ENCODE measurements at regions not wholly inside any gene's neighbourhood (a gene's known extent, or its start where the extent isn't known, plus 50 kb on each side); places are given as distances from the start of the nearest gene placed in this dataset.
"Not testable (repeated sequence)": the region's sequence is repeated elsewhere in the genome, so short reads cannot be mapped to it uniquely, and the experiment has no call there.

DNA sequence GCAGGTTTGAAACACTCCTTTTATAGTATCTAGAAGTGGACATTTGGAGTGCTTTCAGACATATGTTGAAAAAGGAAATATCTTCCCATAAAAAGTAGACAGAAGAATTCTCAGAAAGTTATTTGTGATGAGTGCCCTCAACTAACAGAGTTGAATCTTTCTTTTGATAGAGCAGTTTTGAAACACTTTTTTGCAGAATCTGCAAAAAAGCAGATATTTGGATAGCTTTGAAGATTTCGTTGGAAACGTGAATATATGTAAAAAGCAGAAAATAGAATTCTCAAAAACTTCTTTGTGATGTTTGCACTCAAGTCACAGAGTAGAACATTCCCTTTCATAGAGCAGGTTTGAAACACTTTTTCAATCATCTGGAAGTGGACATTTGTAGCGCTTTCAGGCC, 676.4 kb upstream of the ZNF337 start:
- DNase-seq, result not testable (repeated sequence)

DNA sequence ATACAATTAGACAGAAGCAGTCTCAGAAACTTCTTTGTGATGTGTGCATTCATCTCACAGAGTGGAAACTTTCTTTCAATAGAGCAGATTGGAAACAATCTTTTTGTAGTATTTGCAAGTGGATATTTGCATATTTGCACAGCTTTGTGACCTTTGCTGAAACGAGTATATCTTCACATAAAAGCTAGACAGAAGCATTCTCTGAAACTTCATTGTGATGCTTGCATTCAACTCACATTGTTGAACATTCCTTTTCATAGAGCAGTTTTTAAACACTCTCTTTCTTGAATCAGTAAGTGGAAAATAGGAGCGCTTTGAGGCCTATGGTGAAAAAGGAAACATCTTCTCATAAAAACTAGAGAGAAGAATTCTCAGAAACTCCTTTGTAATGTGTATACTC, 657.9 kb upstream of the ZNF337 start:
- DNase-seq, result no peak

GRCh38 chr20:26347396-26347795, 650.7 kb upstream of the ZNF337 start:
- DNase-seq, result no peak

- not testable (repeated sequence) for DNase-seq
Observed at GRCh38 chr20:26340460-26341065, 643.9 kb upstream of the ZNF337 start.

DNA sequence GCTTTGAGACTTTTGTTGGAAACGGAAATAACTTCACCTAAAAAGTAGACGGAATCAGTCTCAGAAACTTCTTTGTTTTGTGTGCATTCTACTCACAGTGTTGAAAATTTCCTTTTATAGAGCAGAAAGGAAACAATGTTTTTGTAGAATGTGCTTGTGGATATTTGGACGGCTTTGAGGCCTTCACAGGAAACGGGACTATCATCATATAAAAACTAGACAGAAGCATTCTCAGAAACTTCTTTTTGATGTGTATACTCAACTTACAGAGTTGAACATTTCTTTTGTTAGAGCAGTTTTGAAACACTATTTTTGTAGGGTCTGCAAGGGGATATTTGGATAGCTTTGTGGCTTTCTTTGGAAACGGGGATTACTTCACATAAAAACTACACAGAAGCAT, 627.5 kb upstream of the ZNF337 start:
- no peak for DNase-seq

GRCh38 chr20:26315054-26315453, 618.4 kb upstream of the ZNF337 start:
- DNase-seq, result no peak

GRCh38 chr20:26309720-26310119, 613.1 kb upstream of the ZNF337 start:
- not testable (repeated sequence) for DNase-seq

DNA sequence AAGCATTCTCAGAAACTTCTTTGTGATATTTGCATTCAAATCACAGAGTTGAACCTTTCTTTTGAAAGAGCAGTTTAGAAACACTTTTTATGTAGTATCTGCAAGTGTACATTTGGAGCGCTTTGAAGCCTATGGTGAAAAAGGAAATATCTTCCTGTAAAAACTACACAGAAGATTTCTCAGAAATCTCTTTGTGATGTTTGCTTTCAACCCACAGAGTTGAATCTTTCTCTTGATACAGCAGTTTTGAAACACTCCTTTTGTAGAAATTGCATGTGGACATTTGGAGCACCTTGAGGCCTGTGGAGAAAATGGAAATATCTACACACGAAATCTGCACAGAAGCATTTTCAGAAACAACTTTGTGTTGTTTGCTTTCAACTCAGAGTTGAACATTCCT, 612.3 kb upstream of the ZNF337 start:
- no peak for DNase-seq

GRCh38 chr20:26295006-26295405, 598.4 kb upstream of the ZNF337 start:
- DNase-seq, result no peak

DNA sequence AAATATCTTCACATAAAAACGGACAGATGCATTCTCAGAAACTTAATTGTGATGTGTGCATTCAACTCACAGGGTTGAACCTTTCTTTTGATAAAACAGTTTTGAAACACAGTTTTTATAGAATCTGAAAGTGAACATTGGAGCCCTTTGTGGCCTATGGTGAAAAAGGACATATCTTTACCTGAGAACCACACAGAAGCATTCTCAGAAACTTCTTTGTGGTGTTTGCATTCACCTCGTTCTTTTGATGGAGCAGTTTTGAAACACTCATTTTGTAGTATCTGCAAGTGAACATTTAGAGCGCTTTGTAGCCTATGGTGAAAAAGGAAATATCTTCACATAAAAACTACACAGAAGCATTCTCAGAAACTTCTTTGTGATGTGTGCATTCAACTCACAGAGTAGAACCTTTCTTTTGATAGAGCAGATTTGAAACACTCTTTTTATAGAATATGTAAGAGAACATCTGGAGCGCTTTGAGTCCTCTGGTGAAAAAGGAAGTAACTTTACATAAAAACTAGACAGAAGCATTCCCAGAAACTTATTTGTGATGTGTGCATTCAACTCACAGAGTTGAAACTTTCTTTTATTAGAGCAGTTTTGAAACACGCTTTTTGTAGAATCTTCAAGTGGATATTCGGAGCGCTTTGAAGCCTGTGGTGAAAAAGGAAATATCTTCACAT, 591.9 kb upstream of the ZNF337 start:
- not testable (repeated sequence) for DNase-seq

- DNase-seq, result no peak
Observed at GRCh38 chr20:26279238-26279637, 582.6 kb upstream of the ZNF337 start.

DNA sequence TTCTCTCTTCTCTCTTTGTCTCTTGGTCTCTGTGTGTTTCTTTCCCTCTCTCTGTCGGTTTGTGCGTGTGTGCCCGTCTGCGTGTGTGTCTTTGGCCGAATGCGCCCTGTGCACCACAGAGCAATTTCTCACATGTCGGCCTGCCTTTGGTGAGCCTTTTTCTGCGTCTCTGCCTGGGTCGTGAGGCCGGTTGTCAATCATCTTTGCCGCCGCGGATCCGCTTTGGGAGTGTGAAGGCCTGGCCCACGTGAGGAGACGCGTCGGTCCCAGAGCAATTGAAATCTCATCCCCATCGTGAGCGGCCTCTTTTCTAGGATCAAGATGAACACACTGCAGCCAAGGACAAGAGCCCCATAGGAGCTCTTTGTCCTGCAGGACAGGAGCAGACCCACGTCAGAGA, 580.7 kb upstream of the ZNF337 start:
- no peak for DNase-seq

DNA sequence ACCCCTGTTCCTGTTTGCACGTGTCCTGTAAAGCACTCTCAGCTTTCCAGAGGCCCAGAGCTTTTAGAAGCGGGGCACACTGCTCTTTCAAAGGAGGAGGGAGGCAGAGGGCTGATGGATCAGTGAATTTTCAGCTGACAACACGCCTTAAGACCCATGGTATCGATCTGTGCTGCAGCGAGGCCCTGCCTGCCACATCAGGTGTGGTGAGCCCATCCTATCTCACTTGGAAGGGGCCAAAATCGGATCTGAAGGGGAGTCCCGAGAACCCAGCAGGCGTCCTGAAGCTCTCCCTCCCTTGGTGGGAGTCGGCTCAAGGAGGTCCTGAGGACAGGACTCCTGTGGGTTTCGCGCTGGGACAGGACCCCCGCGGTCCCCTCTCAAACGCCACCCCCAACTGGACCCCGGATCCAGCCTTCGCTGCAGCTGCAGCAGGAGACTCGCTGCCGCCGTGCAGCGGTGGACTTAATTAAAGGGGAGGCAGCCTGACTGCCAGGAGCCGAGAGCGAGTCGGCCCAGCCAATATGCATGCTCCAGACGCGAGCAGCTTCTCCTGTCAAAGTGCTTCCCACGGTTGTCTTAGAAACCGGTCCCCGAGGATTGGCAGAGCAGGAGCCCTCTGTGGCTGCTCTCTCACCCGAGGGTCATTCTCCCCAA, 580.0 kb upstream of the ZNF337 start:
- DNase-seq, result no peak

- not testable (repeated sequence) for DNase-seq
Observed at GRCh38 chr20:26268762-26269161, 572.1 kb upstream of the ZNF337 start.

DNA sequence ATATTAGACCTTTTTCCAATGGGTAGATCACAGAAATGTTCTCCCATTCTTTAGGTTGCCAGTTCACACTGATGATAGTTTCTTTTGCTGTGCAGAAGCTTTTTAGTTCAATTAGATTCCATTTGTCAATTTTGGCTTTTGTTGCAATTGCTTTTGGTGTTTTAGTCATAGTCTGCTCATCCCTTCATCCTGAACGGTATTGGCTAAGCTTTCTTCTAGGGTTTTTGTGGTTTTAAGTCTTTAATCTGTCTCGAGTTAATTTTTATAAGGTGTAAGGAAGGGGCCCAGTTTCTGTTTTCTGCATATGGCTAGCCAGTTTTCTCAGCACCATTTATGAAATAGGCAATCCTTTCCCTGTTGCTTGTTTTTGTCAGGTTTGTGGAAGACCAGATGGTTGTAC, 564.3 kb upstream of the ZNF337 start:
- not testable (repeated sequence) for DNase-seq

- not testable (repeated sequence) for DNase-seq
Observed at GRCh38 chr20:26252311-26252975, 555.8 kb upstream of the ZNF337 start.

DNA sequence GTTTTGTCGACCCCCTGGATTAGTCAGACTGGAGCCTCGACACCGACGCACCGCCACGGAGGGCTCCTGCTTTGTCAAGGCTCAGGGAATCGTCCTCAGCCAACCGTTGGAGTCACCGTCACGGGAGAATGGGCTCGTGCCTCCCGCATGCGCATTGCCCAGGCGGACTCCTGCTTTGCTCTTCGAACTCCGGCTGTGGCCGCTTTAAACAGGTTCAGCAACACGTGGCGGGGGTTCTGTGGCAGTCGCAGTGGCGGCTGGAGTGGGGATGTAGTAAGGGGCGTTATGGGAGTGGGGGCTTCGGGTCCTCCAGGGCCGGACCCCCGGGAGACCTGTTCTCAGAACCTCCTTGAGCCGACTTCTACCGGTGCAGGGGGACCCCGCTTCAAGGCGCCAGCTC, 554.7 kb upstream of the ZNF337 start:
- not testable (repeated sequence) for DNase-seq

GRCh38 chr20:26250249-26251114, 553.8 kb upstream of the ZNF337 start:
- not testable (repeated sequence) for DNase-seq

DNA sequence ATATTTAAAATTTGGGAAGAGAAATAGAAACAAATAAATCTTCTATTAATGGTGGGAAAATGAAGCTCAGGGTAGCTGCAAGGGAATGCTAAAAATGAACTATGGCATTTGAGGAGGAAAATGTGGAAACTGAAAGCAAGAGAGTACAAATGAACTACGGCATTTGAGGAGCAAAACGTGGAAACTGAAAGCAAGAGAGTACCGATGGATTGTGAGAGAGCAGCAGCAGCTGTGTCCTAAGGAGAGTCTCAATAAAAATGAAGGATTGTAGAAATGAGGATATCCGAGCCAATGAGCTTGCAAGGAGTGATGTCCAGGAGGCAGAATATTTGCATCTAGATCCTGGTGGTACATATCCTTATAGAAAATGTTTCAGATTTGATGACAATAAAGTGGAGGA, 547.1 kb upstream of the ZNF337 start:
- no peak for DNase-seq

- DNase-seq, result not testable (repeated sequence)
Observed at GRCh38 chr20:26220609-26221008, 524.0 kb upstream of the ZNF337 start.

GRCh38 chr20:26219546-26219945, 522.9 kb upstream of the ZNF337 start:
- DNase-seq, result not testable (repeated sequence)

GRCh38 chr20:26218301-26218700, 521.6 kb upstream of the ZNF337 start:
- no peak for DNase-seq

GRCh38 chr20:26216025-26216424, 519.4 kb upstream of the ZNF337 start:
- no peak for DNase-seq

All from kidney glomerular epithelial cell (primary cell).